Natural killer cell (primary cell): ENCODE measurements at regions not wholly inside any gene's neighbourhood (a gene's known extent, or its start where the extent isn't known, plus 50 kb on each side); places are given as distances from the start of the nearest gene placed in this dataset.

ENCODE experiments used
- ATAC-seq, 3 donors: fragments of 150-1000 bp in 2 of 3; fragments of 200-7000 bp in 1 of 3; cut with Tn5 transposase; 1 replicate in 1 of 3; 2 replicates in 2 of 3; pipeline ENCODE4 v1.10.0; 2021; ENCODE audit warnings: mild to moderate bottlenecking in 2 of 3, moderate library complexity in 2 of 3
- DNase-seq, 2 donors: peaks; one replicate each; pipeline versions ENCODE4 v3.0.0 to v3.0.0-alpha.2; 2013 to 2021; ENCODE audit warnings: mixed read lengths in 1 of 2
- H3K27ac ChIP-seq: one replicate; pipeline ENCODE4 v1.5.1; 2013; ENCODE audit warnings: mild to moderate bottlenecking, low read length
- H3K27me3 ChIP-seq: one replicate; pipeline ENCODE4 v1.6.1; 2013; ENCODE audit warnings: low read length; ENCODE audit not compliant: control insufficient read depth, insufficient read depth
- H3K36me3 ChIP-seq: one replicate; pipeline ENCODE4 v1.6.1; 2013; ENCODE audit warnings: low read length; ENCODE audit not compliant: control insufficient read depth, insufficient read depth
- H3K4me1 ChIP-seq: one replicate; pipeline ENCODE4 v1.6.1; 2013; ENCODE audit warnings: low read length; ENCODE audit not compliant: control insufficient read depth, insufficient read depth
- H3K4me3 ChIP-seq: one replicate; pipeline ENCODE4 v1.5.1; 2013; ENCODE audit warnings: low read length
- H3K9me3 ChIP-seq: one replicate; pipeline ENCODE4 v1.6.1; 2013; ENCODE audit warnings: low read length; ENCODE audit not compliant: control insufficient read depth, insufficient read depth
- H3K27ac Mint-ChIP-seq, 2 donors: one replicate each; pipeline ENCODE4 v1.8.0; 2022; ENCODE audit warnings: mild to moderate bottlenecking in 2 of 2, mixed read lengths in 2 of 2, moderate library complexity in 1 of 2
- H3K27me3 Mint-ChIP-seq, 2 donors: one replicate each; pipeline ENCODE4 v1.8.0; 2022; ENCODE audit warnings: low read depth in 2 of 2, mixed read lengths in 2 of 2
- H3K36me3 Mint-ChIP-seq: one replicate; pipeline ENCODE4 v1.8.0; 2022; ENCODE audit warnings: mixed read lengths
- H3K4me1 Mint-ChIP-seq, 2 donors: one replicate each; pipeline ENCODE4 v1.8.0; 2022; ENCODE audit warnings: mixed read lengths in 2 of 2
- H3K4me3 Mint-ChIP-seq: one replicate; pipeline ENCODE4 v1.8.0; 2022; ENCODE audit warnings: mild to moderate bottlenecking, moderate library complexity, mixed read lengths
- H3K9me3 Mint-ChIP-seq, 2 donors: one replicate each; pipeline ENCODE4 v1.8.0; 2022; ENCODE audit warnings: mixed read lengths in 2 of 2
- CTCF ChIP-seq: fragments of 200-600 bp; IDR thresholded peaks from one replicate; pipeline ENCODE4 v1.8.0; 2022; ENCODE audit warnings: antibody characterized with exemption
- WGBS: methylation state at CpG from one replicate; pipeline ENCODE4 v1.1.7; 2013; ENCODE audit warnings: missing lambda C conversion rate; ENCODE audit not compliant: insufficient coverage; 5-methylcytosine and 5-hydroxymethylcytosine counted together
- intact Hi-C: fragments of 100-400 bp; cut with micrococcal nuclease; formaldehyde crosslinking; loops from one replicate; pipeline ENCODE4 v1.14.2; 2022

GRCh38 chr11:106471276-106471675 lies 393.8 kb downstream of the AASDHPPT start:
- no peaks in the 10 kb centered on the region for H3K27me3 Mint-ChIP-seq
- H3K4me3 Mint-ChIP-seq, result no peak overlapping the region
- Histone ChIP-seq H3K27ac (no peak overlapping the region), H3K36me3 (no peaks in the 10 kb centered on the region), H3K27me3 (no peaks in the 10 kb centered on the region), H3K4me3 (no peak overlapping the region), H3K4me1 (no peaks in the 10 kb centered on the region), H3K9me3 (no peaks in the 10 kb centered on the region)
- DNase-seq (no peak), ATAC-seq (no peak)
- WGBS, result 50% methylated on average over 1 of the region's 1 CpG
- peaks cover 4% of the 10 kb centered on the region for H3K36me3 Mint-ChIP-seq
- no peak for TF ChIP-seq CTCF
- H3K27ac Mint-ChIP-seq, result no peak overlapping the region
- H3K4me1 Mint-ChIP-seq, result no peaks in the 10 kb centered on the region
- H3K9me3 Mint-ChIP-seq, result peaks cover 2 to 13% of the 10 kb centered on the region in 2 donors
- intact Hi-C loops, result no loop called here

GRCh38 chr11:106473089-106473722 lies 395.7 kb downstream of the AASDHPPT start:
- no peak for TF ChIP-seq CTCF
- H3K4me1 Mint-ChIP-seq, result no peaks in the 10 kb centered on the region
- H3K27me3 Mint-ChIP-seq, result no peaks in the 10 kb centered on the region
- WGBS, result 84% methylated on average over 2 of the region's 2 CpGs
- Histone ChIP-seq H3K36me3 (no peaks in the 10 kb centered on the region), H3K27ac (no peak overlapping the region), H3K9me3 (no peaks in the 10 kb centered on the region), H3K4me3 (no peak overlapping the region), H3K4me1 (no peaks in the 10 kb centered on the region), H3K27me3 (no peaks in the 10 kb centered on the region)
- no peak for ATAC-seq
- intact Hi-C loops, result no loop called here
- DNase-seq, result no peak
- H3K27ac Mint-ChIP-seq, result no peak overlapping the region
- peaks cover 2 to 15% of the 10 kb centered on the region in 2 donors for H3K9me3 Mint-ChIP-seq
- peaks cover 4% of the 10 kb centered on the region for H3K36me3 Mint-ChIP-seq
- H3K4me3 Mint-ChIP-seq, result no peak overlapping the region

GRCh38 chr11:106474274-106474673 lies 396.8 kb downstream of the AASDHPPT start:
- H3K4me3 Mint-ChIP-seq, result no peak overlapping the region
- DNase-seq (no peak), ATAC-seq (no peak)
- no peak for TF ChIP-seq CTCF
- Histone ChIP-seq H3K27me3 (no peaks in the 10 kb centered on the region), H3K9me3 (no peaks in the 10 kb centered on the region), H3K36me3 (no peaks in the 10 kb centered on the region), H3K4me3 (no peak overlapping the region), H3K27ac (no peak overlapping the region), H3K4me1 (no peaks in the 10 kb centered on the region)
- no peaks in the 10 kb centered on the region for H3K4me1 Mint-ChIP-seq
- 88% methylated on average over 2 of the region's 2 CpGs for WGBS
- H3K27me3 Mint-ChIP-seq, result no peaks in the 10 kb centered on the region
- no peak overlapping the region for H3K27ac Mint-ChIP-seq
- peaks cover 4% of the 10 kb centered on the region for H3K36me3 Mint-ChIP-seq
- intact Hi-C loops, result no loop called here
- peaks cover 2 to 10% of the 10 kb centered on the region in 2 donors for H3K9me3 Mint-ChIP-seq

- Mint-ChIP-seq H3K9me3 (peaks cover 4 to 8% of the 10 kb centered on the region in 2 donors), H3K27me3 (no peaks in the 10 kb centered on the region), H3K4me3 (no peak overlapping the region), H3K4me1 (no peaks in the 10 kb centered on the region), H3K27ac (no peak overlapping the region), H3K36me3 (peaks cover 6% of the 10 kb centered on the region)
- TF ChIP-seq CTCF, result no peak
- no peak overlapping the region for H3K27ac ChIP-seq
- no peak overlapping the region for H3K4me3 ChIP-seq
- H3K9me3 ChIP-seq, result peaks cover 4% of the 10 kb centered on the region
- H3K27me3 ChIP-seq, result no peaks in the 10 kb centered on the region
- no peaks in the 10 kb centered on the region for H3K4me1 ChIP-seq
- 81% methylated on average over 5 of the region's 5 CpGs for WGBS
- intact Hi-C loops, result no loop called here
- H3K36me3 ChIP-seq, result no peaks in the 10 kb centered on the region
- DNase-seq, result no peak
- no peak for ATAC-seq
These were observed 397.7 kb downstream of the AASDHPPT start for GRCh38 chr11:106475181-106475580.
